Stomach (tissue), 8 donors: ENCODE measurements at regions not wholly inside any gene's neighbourhood (a gene's known extent, or its start where the extent isn't known, plus 50 kb on each side); places are given as distances from the start of the nearest gene placed in this dataset.
A peak's percentile ranks its signal among the peaks of the same experiment; 100 is the strongest.

Source experiments
- DNase-seq, 2 donors: peaks; one replicate each; pipeline versions ENCODE4 v3.0.0 to v3.0.0-alpha.2; 2013 to 2019
- H3K27ac ChIP-seq, 5 donors: fragments of 200-600 bp in 4 of 5; sonication (generic) in 4 of 5; one replicate each; pipeline ENCODE4 v1.5.1; 2013 to 2019; ENCODE audit warnings: mild to moderate bottlenecking in 1 of 5, moderate library complexity in 1 of 5
- H3K27me3 ChIP-seq, 3 donors: fragments of 200-600 bp; sonication (generic); one replicate each; pipeline ENCODE4 v1.5.1; 2017 to 2019; ENCODE audit warnings: mixed run types in 1 of 3
- H3K36me3 ChIP-seq, 4 donors: fragments of 200-600 bp; sonication (generic); 1 replicate in 3 of 4; 2 replicates in 1 of 4; pipeline ENCODE4 v1.5.1; 2016 to 2019
- H3K4me1 ChIP-seq, 4 donors: fragments of 200-600 bp; sonication (generic); one replicate each; pipeline ENCODE4 v1.5.1; 2016 to 2019
- H3K4me3 ChIP-seq, 4 donors: fragments of 200-600 bp; sonication (generic) in 3 of 4; one replicate each; pipeline ENCODE4 v1.5.1; 2016 to 2019; ENCODE audit warnings: mild to moderate bottlenecking in 1 of 4
- H3K9me3 ChIP-seq, 4 donors: fragments of 200-600 bp; sonication (generic); one replicate each; pipeline ENCODE4 v1.5.1; 2016 to 2019
- CTCF ChIP-seq, 7 experiments: fragments of 450-650 bp in 4 of 7; fragments of 200-600 bp in 3 of 7; sonication (generic) in 3 of 7; IDR thresholded peaks; one replicate each; pipeline ENCODE4 v1.5.1; 2016 to 2019; ENCODE audit warnings: antibody characterized with exemption in 7 of 7, control low read depth in 2 of 7, mild to moderate bottlenecking in 1 of 7
- EP300 ChIP-seq: sonication (generic); formaldehyde crosslinking; IDR thresholded peaks from one replicate; pipeline ENCODE4 v1.6.1; 2017; ENCODE audit warnings: antibody characterized with exemption
- POLR2A ChIP-seq, 4 donors: fragments of 450-650 bp; IDR thresholded peaks; one replicate each; pipeline ENCODE4 v1.6.1; 2016; ENCODE audit warnings: antibody characterized with exemption in 4 of 4, control low read depth in 2 of 4, mild to moderate bottlenecking in 1 of 4, moderate library complexity in 1 of 4
- POLR2AphosphoS5 ChIP-seq, 3 donors: sonication (generic); formaldehyde crosslinking; IDR thresholded peaks; one replicate each; pipeline ENCODE4 v1.6.1; 2016; ENCODE audit warnings: antibody characterized with exemption in 3 of 3
- WGBS, 5 donors: extraction: QIAGEN DNeasy Blood & Tissue Kit in 3 of 5; methylation state at CpG; one replicate each; pipeline versions ENCODE4 v1.1.5 to v1.1.7; 2013 to 2018; 5-methylcytosine and 5-hydroxymethylcytosine counted together
- intact Hi-C: fragments of 100-400 bp; cut with DNase I; formaldehyde crosslinking; loops from one replicate; pipeline ENCODE4 v1.15.1; 2023; ENCODE audit warnings: low total_unique reads
- donor health status: healthy with polysubstance abuse.
- donor health status: Bipolar disorder and iron deficiency.
- donor health status: healthy.

DNA sequence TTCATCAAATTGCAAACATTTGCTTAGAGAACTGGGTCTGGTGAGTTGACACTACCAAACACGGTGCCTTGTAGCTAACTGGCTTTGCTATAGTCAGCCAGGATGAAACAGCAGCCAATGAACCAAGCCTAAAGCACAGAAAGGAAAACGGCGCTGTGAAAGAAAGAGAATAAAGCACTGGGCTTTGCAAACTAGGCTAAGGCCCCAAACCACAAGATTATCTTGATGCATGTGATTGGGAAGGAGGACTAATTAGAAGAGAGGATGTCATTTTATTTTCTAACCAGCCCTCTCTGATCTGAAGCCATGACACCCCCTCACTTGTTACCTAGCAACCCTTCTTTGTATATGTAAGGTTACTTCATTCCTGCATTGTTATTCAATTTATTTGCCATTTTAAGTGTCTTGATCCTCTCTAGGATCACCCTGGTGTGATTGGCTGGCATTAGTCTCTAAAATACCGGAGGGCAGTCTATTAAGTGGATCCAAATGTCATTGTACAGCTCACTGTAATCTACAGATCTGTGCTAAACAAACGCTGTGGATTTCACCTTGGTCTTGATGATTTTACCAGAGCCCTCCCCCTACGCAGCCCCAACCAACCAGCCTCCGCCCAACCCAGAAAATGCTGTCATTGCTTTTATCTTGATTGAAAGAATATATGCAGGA, 395.4 kb upstream of the ACVR2A start:
- Histone ChIP-seq H3K36me3 (no peaks in the 10 kb centered on the region), H3K4me3 (no peak overlapping the region), H3K27me3 (no peaks in the 10 kb centered on the region), H3K4me1 (peaks cover 0 to 12% (median 4%) of the 10 kb centered on the region in 4 donors), H3K27ac (no peak overlapping the region), H3K9me3 (no peaks in the 10 kb centered on the region)
- WGBS, 5 donors = 27 to 45% (median 35%) methylated on average over 7 of the region's 7 CpGs
- intact Hi-C loops = no loop called here
- TF ChIP-seq POLR2AphosphoS5 (IDR thresholded peaks at IDR 0.05) (no peak), CTCF (IDR thresholded peaks at IDR 0.05) (no peak), POLR2A (IDR thresholded peaks at IDR 0.05) (no peak), EP300 (no peak)
- DNase-seq = peak in 1 of 2 donors; percentile 28

GRCh38 chr2:147442816-147443215, 402.0 kb upstream of the ACVR2A start:
- Histone ChIP-seq H3K4me1 (no peaks in the 10 kb centered on the region), H3K9me3 (no peaks in the 10 kb centered on the region)
- 81 to 94% (median 87%) methylated on average over 3 of the region's 3 CpGs for WGBS, 5 donors

DNA sequence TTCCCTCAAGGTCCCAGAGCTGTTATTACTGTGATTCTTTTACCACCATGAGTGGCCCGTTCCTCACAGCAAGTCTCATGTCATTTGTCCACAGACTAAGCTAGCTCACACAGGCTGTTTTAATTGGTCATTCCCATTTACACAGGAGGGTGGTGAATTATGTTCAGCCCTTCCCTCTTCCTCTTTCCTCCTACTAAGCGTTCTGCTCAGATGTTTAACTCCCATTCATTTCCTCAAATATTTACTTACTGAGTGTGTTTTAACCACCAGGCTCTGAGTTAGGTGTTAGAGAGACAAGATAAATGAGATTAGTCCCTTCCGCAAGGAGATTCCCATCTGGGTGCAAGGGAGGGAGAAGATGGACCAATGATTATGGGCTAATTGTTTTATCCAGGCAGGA, 403.6 kb upstream of the ACVR2A start:
- no peak overlapping the region for H3K27ac ChIP-seq
- H3K27me3 ChIP-seq = no peaks in the 10 kb centered on the region
- no peak overlapping the region for H3K4me3 ChIP-seq
- H3K36me3 ChIP-seq = no peaks in the 10 kb centered on the region
- intact Hi-C loops = no loop called here
- no peaks in the 10 kb centered on the region for H3K9me3 ChIP-seq
- TF ChIP-seq POLR2A (IDR thresholded peaks at IDR 0.05) = no peak
- TF ChIP-seq CTCF (IDR thresholded peaks at IDR 0.05) = no peak
- no peak for TF ChIP-seq POLR2AphosphoS5 (IDR thresholded peaks at IDR 0.05)
- TF ChIP-seq EP300 = no peak
- DNase-seq = no peak
- WGBS, 5 donors = 60 to 68% (median 67%) methylated on average over 3 of the region's 3 CpGs
- no peaks in the 10 kb centered on the region for H3K4me1 ChIP-seq

More at GRCh38 chr2:147442816-147443215, 402.0 kb upstream of the ACVR2A start:
- Histone ChIP-seq H3K27ac (no peak overlapping the region), H3K4me3 (no peak overlapping the region), H3K36me3 (no peaks in the 10 kb centered on the region), H3K27me3 (no peaks in the 10 kb centered on the region)
- DNase-seq = peak in 1 of 2 donors; percentile 24
- intact Hi-C loops = no loop called here
- TF ChIP-seq EP300 = no peak
- TF ChIP-seq POLR2AphosphoS5 (IDR thresholded peaks at IDR 0.05) = no peak
- TF ChIP-seq POLR2A (IDR thresholded peaks at IDR 0.05) = no peak
- no peak for TF ChIP-seq CTCF (IDR thresholded peaks at IDR 0.05)

DNA sequence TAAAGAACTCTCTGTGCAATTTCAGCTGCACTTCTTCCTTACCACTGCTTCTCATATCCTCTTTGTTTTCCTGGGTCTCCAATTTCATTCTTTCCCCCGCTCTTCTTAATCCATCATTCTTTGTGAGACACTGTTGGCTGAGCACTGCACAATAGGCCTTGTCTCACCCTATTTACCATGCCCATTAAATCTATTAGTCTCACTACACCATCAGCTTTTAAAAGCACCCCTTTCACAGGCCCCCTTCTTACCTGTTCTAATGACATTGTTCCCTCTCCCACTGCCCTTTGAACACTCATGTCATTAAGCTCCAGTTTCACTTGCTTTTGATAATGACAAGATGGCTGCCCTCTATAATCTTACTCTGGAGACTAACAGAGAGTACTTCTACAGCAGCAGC, 404.1 kb upstream of the ACVR2A start:
- no peak for TF ChIP-seq CTCF (IDR thresholded peaks at IDR 0.05)
- TF ChIP-seq EP300 = no peak
- no peak for TF ChIP-seq POLR2A (IDR thresholded peaks at IDR 0.05)
- TF ChIP-seq POLR2AphosphoS5 (IDR thresholded peaks at IDR 0.05) = no peak
- Histone ChIP-seq H3K27me3 (no peaks in the 10 kb centered on the region), H3K4me3 (no peak overlapping the region), H3K4me1 (no peaks in the 10 kb centered on the region), H3K36me3 (no peaks in the 10 kb centered on the region), H3K27ac (no peak overlapping the region), H3K9me3 (no peaks in the 10 kb centered on the region)
- DNase-seq = no peak
- 70 to 96% (median 90%) methylated on average over 1 of the region's 1 CpG for whole genome bisulfite sequencing, 5 donors
- intact Hi-C loops = no loop called here
